ENCODE measurements at regions not wholly inside any gene's neighbourhood (a gene's known extent, or its start where the extent isn't known, plus 50 kb on each side); places are given as distances from the start of the nearest gene placed in this dataset.

DNA sequence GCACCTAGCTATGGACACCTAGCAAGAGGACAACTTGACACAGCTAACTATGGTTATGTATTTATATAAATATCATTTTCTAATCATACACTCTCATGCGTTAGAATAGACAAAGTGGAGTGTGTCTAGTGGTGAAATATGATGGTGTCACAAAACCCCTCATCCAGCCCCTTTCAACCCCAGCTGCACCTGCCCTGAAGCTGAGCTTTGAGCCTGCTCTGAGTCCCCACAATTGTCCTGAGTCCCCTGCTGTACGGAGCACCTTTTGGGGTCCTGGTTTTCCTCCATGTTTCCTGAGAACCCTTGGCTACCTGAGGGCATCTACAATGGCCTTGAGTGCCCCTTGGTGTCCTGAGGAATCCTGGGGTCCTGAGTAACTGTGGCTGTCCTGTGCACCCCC, 1072.8 kb downstream of the TMEM121 start:
- DNase-seq, result no peak
- Histone ChIP-seq H3K27ac (no peak overlapping the region), H3K4me3 (replicated peaks in 1 of 3) (no peak overlapping the region), H3K9me3 (no peaks in the 10 kb centered on the region), H3K27me3 (no peaks in the 10 kb centered on the region), H3K36me3 (no peaks in the 10 kb centered on the region), H3K4me1 (no peaks in the 10 kb centered on the region)
- 54 to 57% methylated on average over 2 of the region's 2 CpGs for WGBS, 2 donors
- TF ChIP-seq, protein P1, sequence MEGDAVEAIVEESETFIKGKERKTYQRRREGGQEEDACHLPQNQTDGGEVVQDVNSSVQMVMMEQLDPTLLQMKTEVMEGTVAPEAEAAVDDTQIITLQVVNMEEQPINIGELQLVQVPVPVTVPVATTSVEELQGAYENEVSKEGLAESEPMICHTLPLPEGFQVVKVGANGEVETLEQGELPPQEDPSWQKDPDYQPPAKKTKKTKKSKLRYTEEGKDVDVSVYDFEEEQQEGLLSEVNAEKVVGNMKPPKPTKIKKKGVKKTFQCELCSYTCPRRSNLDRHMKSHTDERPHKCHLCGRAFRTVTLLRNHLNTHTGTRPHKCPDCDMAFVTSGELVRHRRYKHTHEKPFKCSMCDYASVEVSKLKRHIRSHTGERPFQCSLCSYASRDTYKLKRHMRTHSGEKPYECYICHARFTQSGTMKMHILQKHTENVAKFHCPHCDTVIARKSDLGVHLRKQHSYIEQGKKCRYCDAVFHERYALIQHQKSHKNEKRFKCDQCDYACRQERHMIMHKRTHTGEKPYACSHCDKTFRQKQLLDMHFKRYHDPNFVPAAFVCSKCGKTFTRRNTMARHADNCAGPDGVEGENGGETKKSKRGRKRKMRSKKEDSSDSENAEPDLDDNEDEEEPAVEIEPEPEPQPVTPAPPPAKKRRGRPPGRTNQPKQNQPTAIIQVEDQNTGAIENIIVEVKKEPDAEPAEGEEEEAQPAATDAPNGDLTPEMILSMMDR (IDR thresholded peaks at IDR 0.05), result no peak
- no peak for TF ChIP-seq POLR2A (IDR thresholded peaks at IDR 0.05)
- intact Hi-C loops (cut with DNase I), result no loop called here

DNA sequence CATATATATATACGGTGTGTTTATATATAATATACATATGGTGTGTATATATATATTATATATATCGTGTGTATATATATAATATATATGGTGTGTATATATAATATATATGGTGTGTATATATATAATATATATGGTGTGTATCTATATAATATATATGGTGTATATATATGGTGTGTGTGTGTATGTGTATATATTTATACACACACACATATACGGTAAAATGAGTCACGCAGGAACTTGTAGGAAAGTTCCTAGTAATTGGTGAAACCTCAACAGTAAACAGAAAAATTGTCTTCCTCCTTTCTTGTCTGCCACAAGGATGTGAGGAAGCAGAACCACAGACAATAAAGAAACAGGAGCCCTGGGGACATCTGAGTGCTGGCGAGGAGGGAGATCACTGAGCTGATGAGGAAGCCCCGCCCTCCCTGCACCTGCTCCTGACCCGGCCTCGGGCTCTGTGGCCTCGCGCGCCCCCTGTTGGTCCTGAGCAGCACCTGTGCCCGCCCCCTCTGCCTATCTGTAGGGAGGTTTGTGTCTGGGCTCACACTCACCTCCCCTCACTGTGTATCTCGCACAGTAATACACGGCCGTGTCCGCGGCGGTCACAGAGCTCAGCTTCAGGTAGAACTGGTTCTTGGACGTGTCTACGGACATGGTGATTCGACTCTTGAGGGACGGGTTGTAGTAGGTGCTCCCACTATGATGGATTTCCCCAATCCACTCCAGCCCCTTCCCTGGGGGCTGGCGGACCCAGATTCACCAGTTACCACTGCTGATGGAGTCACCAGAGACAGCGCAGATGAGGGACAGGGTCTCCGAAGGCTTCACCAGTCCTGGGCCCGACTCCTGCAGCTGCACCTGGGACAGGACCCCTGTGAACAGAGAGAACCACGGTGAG, 1079.4 kb downstream of the TMEM121 start:
- DNase-seq, result peak in 1 of 2 donors; percentile 3
- TF ChIP-seq, protein P1 (IDR thresholded peaks at IDR 0.05), result no peak
- no peak for TF ChIP-seq POLR2A (IDR thresholded peaks at IDR 0.05)
- Histone ChIP-seq H3K4me1 (no peaks in the 10 kb centered on the region), H3K27ac (no peak overlapping the region), H3K27me3 (no peaks in the 10 kb centered on the region), H3K36me3 (no peaks in the 10 kb centered on the region), H3K9me3 (no peaks in the 10 kb centered on the region), H3K4me3 (replicated peaks in 1 of 3) (no peak overlapping the region)
- intact Hi-C loops (cut with DNase I), result no loop called here
- 59 to 68% methylated on average over 18 to 26 of the region's 27 CpGs for WGBS, 2 donors

DNA sequence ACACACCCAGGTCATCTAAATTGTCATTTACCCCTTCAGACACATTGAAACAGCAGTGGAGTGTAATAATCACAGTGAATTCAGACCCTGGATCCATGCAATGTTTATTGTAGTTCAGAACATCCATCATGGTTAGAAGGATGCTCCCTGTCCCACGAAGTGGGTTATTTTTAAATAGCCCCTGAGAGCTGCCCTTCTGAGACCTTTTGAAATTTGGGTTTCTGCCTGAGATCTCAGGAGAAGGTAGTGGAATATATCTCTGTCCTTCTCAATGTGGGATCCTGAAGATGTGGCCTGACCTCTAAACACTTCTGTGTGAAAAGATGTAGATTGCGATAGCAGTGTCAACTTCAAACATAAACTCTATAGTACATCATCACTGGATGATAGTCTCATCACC, 1080.6 kb downstream of the TMEM121 start:
- H3K4me3 ChIP-seq (replicated peaks in 1 of 3), result no peak overlapping the region
- no peaks in the 10 kb centered on the region for H3K4me1 ChIP-seq
- H3K27me3 ChIP-seq, result no peaks in the 10 kb centered on the region
- no peak for DNase-seq
- intact Hi-C loops (cut with DNase I), result no loop called here
- H3K36me3 ChIP-seq, result no peaks in the 10 kb centered on the region
- WGBS, 2 donors, result 55 to 70% methylated on average over 2 of the region's 2 CpGs
- no peaks in the 10 kb centered on the region for H3K9me3 ChIP-seq
- H3K27ac ChIP-seq, result no peak overlapping the region
- no peak for TF ChIP-seq POLR2A (IDR thresholded peaks at IDR 0.05)
- TF ChIP-seq, protein P1 (IDR thresholded peaks at IDR 0.05), result no peak

DNA sequence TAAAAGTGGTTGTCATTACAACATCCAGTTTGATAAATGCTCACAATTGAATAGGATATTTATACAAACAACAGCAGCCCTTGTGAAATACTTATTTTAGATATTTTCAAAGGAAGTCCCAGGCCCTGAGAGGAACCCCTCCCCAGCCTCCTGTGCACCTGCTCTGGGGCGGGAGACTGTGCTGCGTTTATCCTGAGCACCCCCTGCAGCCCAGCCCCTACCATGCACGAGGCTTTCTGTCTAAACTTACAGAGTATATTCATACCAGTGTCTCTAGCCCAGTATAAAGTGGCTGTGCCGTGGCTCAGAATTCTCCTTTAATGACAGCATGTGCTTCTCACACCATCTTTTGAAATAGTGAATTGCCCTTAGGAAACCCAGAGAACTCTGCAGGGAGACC, 1084.3 kb downstream of the TMEM121 start:
- DNase-seq, result no peak
- WGBS, 2 donors, result 50 to 51% methylated on average over 4 of the region's 4 CpGs
- Histone ChIP-seq H3K4me3 (replicated peaks in 1 of 3) (no peak overlapping the region), H3K27ac (no peak overlapping the region), H3K27me3 (no peaks in the 10 kb centered on the region), H3K9me3 (no peaks in the 10 kb centered on the region), H3K4me1 (no peaks in the 10 kb centered on the region), H3K36me3 (no peaks in the 10 kb centered on the region)
- intact Hi-C loops (cut with DNase I), result no loop called here
- TF ChIP-seq, protein P1 (IDR thresholded peaks at IDR 0.05), result no peak
- TF ChIP-seq POLR2A (IDR thresholded peaks at IDR 0.05), result no peak

DNA sequence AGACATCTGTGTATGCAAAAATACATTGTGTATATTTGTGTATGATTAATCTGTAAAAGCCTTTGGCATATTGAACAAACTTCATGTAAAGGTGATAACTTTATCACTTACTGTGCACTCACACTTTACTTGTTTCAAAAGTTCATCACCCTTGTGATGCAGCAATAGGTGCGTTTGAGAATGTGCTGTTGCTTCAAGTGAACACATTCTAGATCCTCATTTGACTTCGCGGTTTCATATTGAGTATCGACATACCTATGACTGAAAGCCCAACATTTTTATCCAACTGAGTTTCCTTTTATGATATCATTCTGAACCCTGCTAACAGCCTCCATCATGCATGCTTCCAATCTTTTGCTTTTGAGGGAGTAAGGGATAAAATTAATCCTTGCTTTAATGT, 1086.9 kb downstream of the TMEM121 start:
- no peaks in the 10 kb centered on the region for H3K36me3 ChIP-seq
- DNase-seq, result no peak
- H3K27ac ChIP-seq, result no peak overlapping the region
- H3K9me3 ChIP-seq, result no peaks in the 10 kb centered on the region
- no peaks in the 10 kb centered on the region for H3K4me1 ChIP-seq
- TF ChIP-seq, protein P1 (IDR thresholded peaks at IDR 0.05), result no peak
- WGBS, 2 donors, result 58 to 64% methylated on average over 4 of the region's 4 CpGs
- H3K4me3 ChIP-seq (replicated peaks in 1 of 3), result no peak overlapping the region
- no peaks in the 10 kb centered on the region for H3K27me3 ChIP-seq
- intact Hi-C loops (cut with DNase I), result no loop called here
